Heart left ventricle (tissue), 13 donors: ENCODE measurements at regions not wholly inside any gene's neighbourhood (a gene's known extent, or its start where the extent isn't known, plus 50 kb on each side); places are given as distances from the start of the nearest gene placed in this dataset.

Experiments
- CTCF ChIP-seq, 12 donors: fragments of 200-600 bp; sonication (generic) in 4 of 12; IDR thresholded peaks; one replicate each; pipeline versions ENCODE4 v1.5.0 to v1.8.0; 2018 to 2022; ENCODE audit warnings: antibody characterized with exemption in 12 of 12, mild to moderate bottlenecking in 5 of 12
- POLR2A ChIP-seq, 2 donors: fragments of 450-650 bp; IDR thresholded peaks; one replicate each; pipeline ENCODE4 v1.6.1; 2017; ENCODE audit warnings: antibody characterized with exemption in 2 of 2, mild to moderate bottlenecking in 2 of 2, moderate library complexity in 2 of 2
- donor health status: ischemic (EF 13 %, LVEDD 7.1; RV severe dilation, severe dysfunction).
- donor health status: DM: no; HTN: yes; CAD: no.
- donor health status: DM: no; HTN: no; CAD: no.
- donor health status: ischemic (EF 25% LVEDD 6.9; RV normal size, moderate dysfunction).
- donor health status: ischemic (EF 25% LVEDD 5.7; RV mildly dilated, moderate dysfunction).
- donor health status: ischemic (EF 35%, LVEDD 5.7; RV mildly dilated, moderate dysfunction).
- donor health status: nonischemic (EF 11% LVEDD 7.7; RV severe dilation, severe dysfunction).
- donor health status: DM: yes; HTN: yes; CAD: no.
- donor health status: PGD.
- donor health status: ischemic (EF 29% LVEDD 5.4; RV normal size, mild dysfunction).
- donor health status: nonischemic (EF 23%, LVEDD 6.1; RV moderate dilation, normal function).

GRCh38 chr3:144363856-144364255 lies 392.2 kb downstream of the DIPK2A start:
- TF ChIP-seq CTCF (IDR thresholded peaks at IDR 0.05) (no peak), POLR2A (IDR thresholded peaks at IDR 0.05) (no peak)
